ENCODE measurements at regions not wholly inside any gene's neighbourhood (a gene's known extent, or its start where the extent isn't known, plus 50 kb on each side); places are given as distances from the start of the nearest gene placed in this dataset.
A peak's percentile ranks its signal among the peaks of the same experiment; 100 is the strongest.

- no peaks in the 10 kb centered on the region for H3K36me3 ChIP-seq
- intact Hi-C loops (cut with DNase I; ENCODE audit: low total_unique reads): no loop called here
- DNase-seq: no peak
- TF ChIP-seq POLR2AphosphoS5 (IDR thresholded peaks at IDR 0.05) (no peak), CTCF (IDR thresholded peaks at IDR 0.05 in 8 of 11, conservative IDR thresholded peaks at IDR 0.05 in 3 of 11) (no peak), POLR2A (IDR thresholded peaks at IDR 0.05) (no peak)
- WGBS, 5 donors: 76 to 93% (median 84%) methylated on average over 6 of the region's 6 CpGs
- no peaks in the 10 kb centered on the region for H3K27me3 ChIP-seq (replicated peaks in 1 of 7)
- H3K4me1 ChIP-seq: no peaks in the 10 kb centered on the region
- peak overlapping the region in 6 of 8 donors; percentile 15 to 54 (median 38) for H3K27ac ChIP-seq
- H3K4me3 ChIP-seq: no peak overlapping the region
- no peaks in the 10 kb centered on the region for H3K9me3 ChIP-seq
Measured at GRCh38 chr14:58765843-58766242, 128.1 kb downstream of the DACT1 start.

GRCh38 chr14:58769011-58769643 lies 131.4 kb downstream of the DACT1 start:
- TF ChIP-seq POLR2A (IDR thresholded peaks at IDR 0.05) (no peak), CTCF (IDR thresholded peaks at IDR 0.05 in 8 of 11, conservative IDR thresholded peaks at IDR 0.05 in 3 of 11) (no peak), POLR2AphosphoS5 (IDR thresholded peaks at IDR 0.05) (no peak)
- intact Hi-C loops (cut with DNase I; ENCODE audit: low total_unique reads): no loop called here

GRCh38 chr14:58769771-58770170 lies 132.0 kb downstream of the DACT1 start:
- TF ChIP-seq POLR2AphosphoS5 (IDR thresholded peaks at IDR 0.05): no peak
- TF ChIP-seq POLR2A (IDR thresholded peaks at IDR 0.05): no peak
- no peak for TF ChIP-seq CTCF (IDR thresholded peaks at IDR 0.05 in 8 of 11, conservative IDR thresholded peaks at IDR 0.05 in 3 of 11)
- Histone ChIP-seq H3K27ac (no peak overlapping the region), H3K9me3 (no peaks in the 10 kb centered on the region), H3K4me1 (no peaks in the 10 kb centered on the region), H3K27me3 (replicated peaks in 1 of 7) (no peaks in the 10 kb centered on the region), H3K36me3 (no peaks in the 10 kb centered on the region), H3K4me3 (no peak overlapping the region)
- 83 to 93% (median 86%) methylated on average over 2 of the region's 2 CpGs for WGBS, 5 donors
- intact Hi-C loops (cut with DNase I; ENCODE audit: low total_unique reads): no loop called here
- DNase-seq: no peak

More at GRCh38 chr14:58769011-58769643, 131.4 kb downstream of the DACT1 start:
- Histone ChIP-seq H3K9me3 (no peaks in the 10 kb centered on the region), H3K4me3 (no peak overlapping the region), H3K36me3 (no peaks in the 10 kb centered on the region), H3K4me1 (no peaks in the 10 kb centered on the region), H3K27me3 (replicated peaks in 1 of 7) (no peaks in the 10 kb centered on the region), H3K27ac (no peak overlapping the region)
- WGBS, 5 donors: 85 to 95% (median 88%) methylated on average over 5 of the region's 5 CpGs
- DNase-seq: no peak

- Histone ChIP-seq H3K27me3 (replicated peaks in 1 of 7) (no peaks in the 10 kb centered on the region), H3K4me3 (no peak overlapping the region), H3K9me3 (no peaks in the 10 kb centered on the region), H3K27ac (no peak overlapping the region), H3K36me3 (no peaks in the 10 kb centered on the region), H3K4me1 (no peaks in the 10 kb centered on the region)
- DNase-seq: no peak
- intact Hi-C loops (cut with DNase I; ENCODE audit: low total_unique reads): no loop called here
- no peak for TF ChIP-seq POLR2AphosphoS5 (IDR thresholded peaks at IDR 0.05)
- TF ChIP-seq CTCF (IDR thresholded peaks at IDR 0.05 in 8 of 11, conservative IDR thresholded peaks at IDR 0.05 in 3 of 11): no peak
Measured at GRCh38 chr14:58770491-58770982, 132.8 kb downstream of the DACT1 start.
